GM12891 (cell line): ENCODE measurements at regions not wholly inside any gene's neighbourhood (a gene's known extent, or its start where the extent isn't known, plus 50 kb on each side); places are given as distances from the start of the nearest gene placed in this dataset.

ENCODE experiments used
- POLR2A ChIP-seq: IDR thresholded peaks from 2 replicates; pipeline ENCODE4 v1.6.1; 2011; ENCODE audit warnings: low read depth, low read length, control low read depth
- POLR2AphosphoS5 ChIP-seq: IDR thresholded peaks from 2 replicates; pipeline ENCODE4 v1.6.1; 2011; ENCODE audit warnings: low read depth, low read length, control low read depth
- SPI1 ChIP-seq: IDR thresholded peaks from 2 replicates; pipeline ENCODE4 v1.6.1; 2011; ENCODE audit warnings: low read depth, low read length, control low read depth
- TAF1 ChIP-seq: IDR thresholded peaks from 2 replicates; pipeline ENCODE4 v1.6.1; 2011; ENCODE audit warnings: low read depth, low read length, control low read depth

DNA sequence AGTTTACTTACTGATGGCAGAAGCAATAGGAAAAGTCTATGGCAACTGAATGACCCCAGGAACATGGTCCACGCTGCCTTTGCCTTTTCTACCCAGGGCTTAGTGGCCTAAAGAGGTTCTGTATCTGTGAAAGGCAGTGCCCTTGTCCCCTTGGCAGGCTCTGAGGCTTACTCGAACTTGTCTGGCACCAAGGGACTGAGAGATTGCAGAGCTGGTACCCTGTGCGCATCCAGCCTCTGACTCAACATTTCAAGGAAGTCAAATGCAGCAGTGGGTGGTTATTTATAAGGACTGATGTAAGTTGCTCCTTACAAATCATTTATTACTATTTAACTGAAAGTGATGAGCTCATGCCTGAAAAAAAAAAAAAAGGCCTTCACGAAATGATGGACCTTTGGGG is 299.9 kb upstream of the MYOCD start:
- TF ChIP-seq POLR2A (no peak), POLR2AphosphoS5 (no peak), TAF1 (no peak), SPI1 (no peak)
